ENCODE measurements at regions not wholly inside any gene's neighbourhood (a gene's known extent, or its start where the extent isn't known, plus 50 kb on each side); places are given as distances from the start of the nearest gene placed in this dataset.

DNA sequence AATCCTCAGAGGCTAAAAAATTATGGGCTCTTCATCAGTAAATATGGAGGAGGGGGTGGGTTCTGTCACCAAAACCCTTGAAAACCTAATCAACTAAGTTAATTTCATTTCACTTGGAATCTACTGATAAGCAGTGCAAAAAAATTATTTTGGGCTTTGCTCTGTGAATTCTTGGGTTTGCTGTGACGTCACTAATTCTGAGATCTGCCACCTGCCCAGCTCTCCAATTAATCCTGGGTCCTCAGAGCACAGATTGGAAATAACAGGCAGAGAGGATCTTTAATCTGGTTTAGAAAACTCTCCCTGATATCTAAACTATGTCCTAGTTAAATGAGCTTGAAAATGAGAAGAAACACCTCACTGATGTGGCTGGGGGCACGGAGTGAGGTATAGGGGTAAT lies 903.2 kb downstream of the AACS start (continued):
- TF ChIP-seq, protein P1, sequence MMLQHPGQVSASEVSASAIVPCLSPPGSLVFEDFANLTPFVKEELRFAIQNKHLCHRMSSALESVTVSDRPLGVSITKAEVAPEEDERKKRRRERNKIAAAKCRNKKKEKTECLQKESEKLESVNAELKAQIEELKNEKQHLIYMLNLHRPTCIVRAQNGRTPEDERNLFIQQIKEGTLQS (IDR thresholded peaks at IDR 0.05; ENCODE audit: insufficient read depth, low read depth, low read length), result no peak
- TF ChIP-seq RNF2 (IDR thresholded peaks at IDR 0.05; ENCODE audit: borderline replicate concordance, low read depth, low read length, missing control alignments, poor library complexity, severe bottlenecking), result no peak
- TF ChIP-seq CBX8 (IDR thresholded peaks at IDR 0.05; ENCODE audit: borderline replicate concordance, low read depth, low read length), result no peak
- no peak for TF ChIP-seq KDM4A (IDR thresholded peaks at IDR 0.05; ENCODE audit: low read depth, low read length, severe bottlenecking)
- TF ChIP-seq SRF (IDR thresholded peaks at IDR 0.05; ENCODE audit: low read depth, low read length), result no peak
- TF ChIP-seq SP2 (IDR thresholded peaks at IDR 0.05; ENCODE audit: low read length), result no peak
- no peak for TF ChIP-seq RAD21 (IDR thresholded peaks at IDR 0.05 in 1 of 2, conservative IDR thresholded peaks at IDR 0.05 in 1 of 2; ENCODE audit: low read depth in 2 of 2, low read length in 2 of 2)
